ENCODE measurements at regions not wholly inside any gene's neighbourhood (a gene's known extent, or its start where the extent isn't known, plus 50 kb on each side); places are given as distances from the start of the nearest gene placed in this dataset.

DNA sequence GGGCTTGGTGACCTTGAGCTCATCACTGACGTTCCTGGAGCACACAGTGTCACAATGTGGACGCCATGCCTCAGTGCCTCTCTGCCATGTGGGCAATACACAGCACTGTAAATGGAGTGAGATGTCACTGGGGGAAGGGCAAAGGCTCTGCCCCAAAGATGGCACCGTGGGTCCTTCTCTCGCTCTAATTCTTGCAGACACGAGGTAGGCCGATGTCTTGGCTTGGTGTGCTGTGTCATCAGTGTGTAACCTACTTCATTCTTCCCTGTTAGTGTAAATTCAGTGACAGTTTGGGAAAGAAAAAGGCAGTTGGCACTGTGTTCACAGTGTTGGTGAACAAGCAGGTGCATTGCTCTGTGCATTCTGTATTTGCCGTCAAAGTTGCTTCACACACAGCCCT lies 309.3 kb upstream of the MYT1L start:
- H3K4me3 ChIP-seq (ENCODE audit: low read depth, low read length), result no peak overlapping the region

DNA sequence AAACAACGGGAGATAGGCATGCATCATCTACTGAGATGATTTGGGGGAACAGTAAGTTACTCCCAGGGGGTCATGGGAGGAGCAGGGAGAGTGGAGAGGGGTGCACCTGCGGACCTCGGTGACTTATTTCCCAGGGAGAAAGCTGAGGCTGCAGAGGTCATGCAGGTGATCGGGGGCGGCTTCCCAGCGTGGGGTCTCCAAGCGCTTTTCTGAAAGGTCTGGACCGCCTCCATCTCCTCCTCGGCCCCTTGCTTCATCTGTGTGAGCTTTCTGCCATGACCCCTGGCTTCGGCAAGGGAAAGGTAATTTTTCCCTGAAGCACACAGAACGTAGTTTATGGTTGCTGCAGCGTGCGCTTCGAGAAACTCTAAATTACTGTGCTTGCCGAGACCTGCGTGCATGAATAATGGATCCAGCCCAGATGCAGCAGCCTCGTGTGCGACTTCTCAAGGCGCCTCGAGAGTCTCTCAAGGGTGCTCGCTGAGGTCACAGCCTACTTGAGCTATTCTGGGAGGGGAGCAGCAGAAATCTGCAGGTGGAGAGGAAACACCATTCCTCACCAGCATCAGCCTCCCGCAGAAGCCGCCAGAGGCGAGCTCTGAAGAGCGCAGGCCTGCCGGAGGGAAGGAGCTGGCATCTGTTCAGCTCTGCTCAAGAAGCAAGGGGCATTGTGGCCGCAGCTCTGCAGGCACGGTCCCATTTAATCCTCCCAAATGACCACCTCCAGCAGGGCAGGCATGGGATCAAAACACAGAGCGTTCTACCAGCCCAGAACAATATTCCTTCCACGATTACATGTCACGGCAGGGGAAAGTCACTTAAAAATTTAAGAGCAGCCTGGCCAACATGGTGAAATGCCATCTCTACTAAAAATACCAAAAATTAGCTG lies 308.4 kb upstream of the MYT1L start:
- H3K4me3 ChIP-seq (ENCODE audit: low read depth, low read length), result no peak overlapping the region

DNA sequence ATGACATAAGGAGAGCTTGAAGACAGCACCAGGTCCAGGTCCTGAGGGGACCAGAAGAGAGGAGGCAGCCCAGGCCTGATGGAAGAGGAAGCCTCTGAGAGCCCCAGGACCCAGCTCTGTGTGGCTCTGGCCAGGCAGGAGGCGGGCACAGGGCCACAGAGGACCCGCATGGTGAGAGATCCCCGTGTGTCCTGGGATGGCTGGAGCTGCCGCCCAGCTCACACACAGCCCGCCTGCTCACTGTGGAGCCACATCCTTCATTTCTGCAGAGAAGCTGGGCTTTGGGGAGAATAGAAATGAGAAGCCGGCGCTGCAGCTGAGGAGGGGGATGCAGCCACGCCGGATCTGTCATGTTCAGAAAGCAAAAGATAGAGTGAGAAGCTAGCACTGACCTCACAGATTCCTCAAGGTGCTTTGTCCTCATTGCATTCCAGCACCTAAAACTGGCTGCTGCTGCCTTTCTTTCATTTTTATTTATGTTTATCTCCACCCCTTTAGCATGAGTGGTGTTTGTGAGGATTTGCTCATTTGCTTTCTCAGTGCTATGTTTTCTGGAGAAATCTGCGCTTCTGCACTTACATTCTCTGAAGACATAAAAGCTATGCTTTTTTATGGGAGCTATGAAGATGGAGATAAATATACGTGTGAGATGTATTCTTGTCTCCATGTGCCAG lies 307.6 kb upstream of the MYT1L start:
- H3K4me3 ChIP-seq (ENCODE audit: low read depth, low read length), result no peak overlapping the region

DNA sequence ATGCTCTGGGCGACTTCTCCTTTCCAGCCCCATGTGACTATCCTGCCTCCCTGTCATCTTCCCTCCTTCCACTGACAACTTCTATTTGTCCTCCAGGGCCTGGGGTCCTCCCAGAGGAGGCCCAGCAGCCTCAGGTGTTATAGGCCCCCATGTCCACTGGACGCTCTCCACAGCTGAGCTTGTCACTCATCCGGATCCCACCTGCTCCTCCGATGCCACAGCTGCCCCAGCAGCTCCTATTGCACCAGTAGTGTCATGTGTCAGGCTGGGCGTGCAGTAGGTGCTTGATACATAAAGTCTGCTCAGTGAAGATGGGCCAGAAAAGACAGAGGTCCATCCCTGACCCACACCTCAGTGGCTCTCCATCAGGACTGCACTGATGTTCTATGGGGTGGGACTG lies 305.7 kb upstream of the MYT1L start:
- no peak overlapping the region for H3K4me3 ChIP-seq (ENCODE audit: low read depth, low read length)

DNA sequence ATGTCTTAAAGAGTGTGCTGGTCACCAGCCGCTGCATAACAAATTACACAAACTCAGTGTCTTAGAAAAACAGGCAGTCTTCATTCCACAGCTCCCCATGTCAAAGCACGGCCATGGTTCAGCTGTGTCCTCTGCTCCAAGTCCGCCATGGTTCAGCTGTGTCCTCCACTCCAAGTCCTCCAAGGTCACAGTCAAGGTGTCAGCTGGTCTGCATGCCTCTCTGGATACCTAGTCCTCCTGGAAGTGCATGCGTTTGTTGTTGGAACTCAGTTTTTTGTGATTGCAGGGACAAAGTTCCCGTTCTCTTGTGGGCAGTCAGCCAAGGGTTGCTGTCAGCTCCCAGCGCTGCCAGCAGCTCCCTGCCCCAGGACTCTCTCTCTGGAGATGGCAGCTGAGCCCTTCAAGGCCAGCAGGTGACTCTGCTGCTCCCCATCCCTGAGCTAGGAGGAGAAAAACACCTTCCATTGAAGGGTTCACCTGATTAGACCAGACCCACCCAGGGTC lies 304.0 kb upstream of the MYT1L start:
- H3K4me3 ChIP-seq (ENCODE audit: low read depth, low read length), result no peak overlapping the region

DNA sequence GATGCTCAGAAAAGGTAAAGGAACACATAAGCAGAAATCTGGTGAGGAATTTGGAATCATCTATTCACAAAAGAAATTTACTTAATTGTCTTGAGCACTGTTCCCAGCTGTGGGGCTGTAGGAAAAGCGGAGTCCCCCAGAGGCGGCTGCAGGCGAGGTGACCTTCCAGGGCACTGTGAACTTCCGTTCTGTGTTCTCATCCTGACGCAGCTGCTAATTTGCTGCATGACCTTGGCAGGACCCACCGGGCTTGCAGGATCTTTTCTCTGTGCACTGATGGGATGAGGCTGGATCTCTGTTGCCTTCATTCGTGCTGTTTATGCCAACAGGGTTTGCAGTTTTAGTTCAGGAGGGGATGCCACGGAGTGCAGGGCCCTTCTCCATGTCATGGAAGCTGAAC lies 301.9 kb upstream of the MYT1L start:
- no peak overlapping the region for H3K4me3 ChIP-seq (ENCODE audit: low read depth, low read length)

DNA sequence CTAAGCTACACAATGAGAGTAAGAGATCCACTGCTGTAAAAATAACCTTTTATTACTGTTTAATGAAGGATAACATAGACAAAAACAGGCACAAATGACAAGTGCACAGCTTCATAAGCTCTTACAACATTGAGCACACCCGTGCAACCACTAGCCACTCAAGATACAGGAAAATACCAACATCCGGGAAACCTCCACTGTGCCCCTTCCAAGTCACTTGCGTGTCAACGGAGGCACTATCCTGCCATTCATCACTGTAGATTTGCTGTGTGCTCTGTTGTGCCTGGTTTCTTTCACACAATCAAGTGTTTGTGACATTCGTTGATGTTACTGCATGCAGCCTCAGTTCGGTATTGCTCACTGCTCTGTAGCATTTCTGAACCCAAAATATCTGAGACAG lies 292.9 kb upstream of the MYT1L start:
- no peak overlapping the region for H3K4me3 ChIP-seq (ENCODE audit: low read depth, low read length)

DNA sequence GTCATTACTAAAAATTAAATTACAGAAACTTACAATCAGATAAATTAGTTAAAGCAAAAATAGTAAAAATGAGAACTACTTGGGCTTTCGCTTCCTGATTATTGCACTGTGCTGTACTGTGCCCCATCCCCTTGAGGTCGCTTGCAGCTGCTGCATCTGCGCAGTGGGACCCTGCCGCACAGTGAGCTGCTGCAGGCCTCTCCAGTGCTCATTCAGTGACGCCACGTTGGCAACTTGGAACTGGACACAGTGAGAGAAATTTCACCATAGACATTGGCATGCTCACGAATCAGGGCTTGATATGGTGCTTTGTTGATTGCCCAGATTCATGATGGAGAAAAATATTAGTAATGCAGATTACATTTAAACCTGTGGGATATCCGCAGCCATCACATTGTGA lies 290.8 kb upstream of the MYT1L start:
- no peak overlapping the region for H3K4me3 ChIP-seq (ENCODE audit: low read depth, low read length)

DNA sequence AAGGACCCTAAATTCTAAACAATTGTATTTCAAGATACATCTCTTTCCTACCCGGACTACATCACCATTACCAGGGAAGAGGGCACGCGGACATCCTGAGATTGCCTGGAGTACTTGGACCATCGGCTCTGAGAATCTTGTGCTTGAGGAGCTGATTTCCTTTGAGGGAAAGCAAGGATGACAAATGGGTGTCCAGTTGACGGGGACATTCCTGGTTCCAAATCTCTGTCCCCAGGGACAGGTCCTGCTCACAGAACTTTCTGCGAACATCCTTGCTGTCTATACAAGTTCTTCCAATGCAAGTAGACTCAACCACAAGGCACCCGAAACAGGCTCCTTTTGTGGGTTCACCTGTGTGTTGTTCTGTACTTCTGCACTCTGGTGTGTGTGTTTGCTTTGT lies 289.5 kb upstream of the MYT1L start:
- no peak overlapping the region for H3K4me3 ChIP-seq (ENCODE audit: low read depth, low read length)

DNA sequence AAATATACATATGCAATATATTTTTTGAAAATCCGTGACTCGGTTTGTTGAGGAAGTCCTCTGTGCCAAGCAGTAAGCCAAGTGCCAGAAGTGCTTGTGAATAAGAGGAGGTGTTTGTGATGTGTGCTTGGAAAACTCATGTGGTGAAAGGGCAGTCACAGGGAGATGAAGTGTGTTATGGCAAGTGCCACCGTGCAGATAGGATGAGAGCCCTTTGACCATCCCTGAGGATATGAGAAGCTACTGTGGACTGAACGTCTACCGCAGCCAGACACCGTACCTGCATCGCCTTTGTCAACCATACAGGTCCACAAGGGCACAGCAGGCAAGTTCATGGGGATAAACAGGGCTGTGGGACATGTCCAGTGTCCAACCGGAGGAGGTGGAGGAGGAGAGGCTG lies 288.9 kb upstream of the MYT1L start:
- H3K4me3 ChIP-seq (ENCODE audit: low read depth, low read length), result no peak overlapping the region

DNA sequence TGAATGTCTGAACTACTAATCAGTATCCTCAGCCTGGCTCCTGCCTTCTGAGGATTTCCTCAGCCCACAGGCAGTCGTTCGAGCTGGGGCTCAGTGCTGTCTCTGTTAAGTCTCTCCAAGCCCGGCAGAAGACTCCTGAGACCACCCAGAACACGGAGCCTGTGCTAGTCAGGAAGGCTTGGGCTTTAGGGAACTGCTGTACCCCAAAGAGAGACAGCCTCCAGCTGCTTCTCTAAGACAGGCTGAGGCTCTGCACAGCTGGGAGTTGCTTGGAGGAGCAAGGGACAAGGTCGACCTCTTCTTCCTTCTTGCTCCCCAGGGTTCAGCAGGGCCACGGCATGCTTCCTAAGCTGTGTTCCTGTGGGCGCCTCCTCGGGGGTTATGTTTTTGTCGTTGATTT lies 283.4 kb upstream of the MYT1L start:
- no peak overlapping the region for H3K4me3 ChIP-seq (ENCODE audit: low read depth, low read length)

DNA sequence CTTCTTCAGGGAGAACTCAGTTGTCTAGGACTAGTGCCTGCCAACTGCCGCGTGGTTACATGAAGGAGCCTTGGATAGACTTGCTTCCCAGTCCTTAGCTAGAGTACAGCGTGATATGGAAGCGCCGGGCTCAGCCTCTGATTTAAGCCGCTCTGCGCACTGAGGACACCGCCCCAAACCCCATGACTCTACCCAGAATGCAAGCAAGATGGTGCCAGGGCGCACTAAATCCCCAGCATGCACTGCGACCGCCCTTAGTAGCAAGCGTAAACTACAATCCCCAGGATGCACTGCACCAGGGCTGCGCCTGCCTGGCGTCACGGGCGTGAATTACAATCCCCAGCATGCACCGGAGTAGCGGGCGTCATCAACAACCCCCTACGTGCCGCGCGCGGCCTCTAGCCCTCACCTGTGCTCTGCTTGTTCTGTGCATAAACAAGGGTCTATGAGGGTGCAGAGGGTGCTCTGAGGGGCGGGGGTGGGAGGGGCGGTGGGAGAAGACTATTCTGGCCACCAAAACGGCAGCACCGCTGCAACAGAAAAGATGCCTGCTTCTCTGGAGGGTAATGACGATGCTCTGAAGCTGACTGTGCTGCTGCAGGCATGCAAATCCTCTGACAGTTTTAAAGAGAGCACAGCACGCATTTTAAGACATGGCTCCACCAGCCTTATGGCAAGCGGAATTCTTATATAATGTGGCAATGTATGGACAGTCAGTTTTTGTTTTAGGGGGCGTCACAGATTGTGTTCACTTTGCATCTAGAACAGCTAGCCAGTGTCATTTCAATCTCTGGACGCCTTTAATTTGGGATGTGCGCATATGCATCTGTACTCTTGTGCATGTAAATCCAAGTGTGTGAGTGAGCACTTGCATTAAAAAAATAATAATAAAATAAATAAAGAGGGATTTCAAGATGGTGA lies 282.5 kb upstream of the MYT1L start:
- peak overlapping the region; percentile 24 for H3K4me3 ChIP-seq (ENCODE audit: low read depth, low read length)

DNA sequence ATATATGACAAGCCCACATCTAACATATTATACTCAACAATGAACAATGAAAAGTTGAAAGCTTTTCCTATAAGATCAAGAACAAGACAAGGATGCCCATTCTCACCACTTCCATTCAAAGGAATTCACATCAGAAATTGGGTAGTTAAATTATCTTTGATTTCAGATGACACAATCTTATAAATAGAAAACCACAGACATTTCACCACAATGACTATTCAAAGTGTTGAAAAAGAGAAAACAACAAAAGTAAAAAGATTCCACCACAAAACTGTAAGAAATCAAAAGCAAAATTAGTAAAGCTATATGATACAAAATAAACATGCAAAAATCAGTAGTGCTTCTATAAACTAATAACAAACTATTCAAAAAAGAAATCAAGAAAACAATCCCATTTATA lies 279.7 kb upstream of the MYT1L start:
- H3K4me3 ChIP-seq (ENCODE audit: low read depth, low read length), result no peak overlapping the region

DNA sequence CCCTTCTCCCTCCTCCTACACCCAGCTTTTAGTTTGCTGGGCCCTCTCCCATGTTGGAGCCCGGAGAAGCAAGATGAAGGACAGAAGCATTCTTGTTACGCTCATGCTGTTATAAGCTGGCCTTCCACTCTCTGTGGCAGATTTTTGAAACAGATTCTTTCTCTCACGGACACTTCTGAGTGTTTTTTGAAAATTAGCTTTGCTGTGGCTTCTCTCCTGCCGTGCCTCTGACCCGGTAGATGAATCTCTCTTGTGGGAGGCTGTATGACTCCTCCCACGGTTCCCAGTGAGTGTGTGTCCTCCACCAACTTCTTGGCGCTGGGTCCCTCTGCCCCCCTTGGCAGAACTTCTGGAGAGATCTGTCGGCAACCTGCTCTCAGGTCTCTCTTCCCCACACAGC lies 269.3 kb upstream of the MYT1L start:
- H3K4me3 ChIP-seq (ENCODE audit: low read depth, low read length), result no peak overlapping the region

DNA sequence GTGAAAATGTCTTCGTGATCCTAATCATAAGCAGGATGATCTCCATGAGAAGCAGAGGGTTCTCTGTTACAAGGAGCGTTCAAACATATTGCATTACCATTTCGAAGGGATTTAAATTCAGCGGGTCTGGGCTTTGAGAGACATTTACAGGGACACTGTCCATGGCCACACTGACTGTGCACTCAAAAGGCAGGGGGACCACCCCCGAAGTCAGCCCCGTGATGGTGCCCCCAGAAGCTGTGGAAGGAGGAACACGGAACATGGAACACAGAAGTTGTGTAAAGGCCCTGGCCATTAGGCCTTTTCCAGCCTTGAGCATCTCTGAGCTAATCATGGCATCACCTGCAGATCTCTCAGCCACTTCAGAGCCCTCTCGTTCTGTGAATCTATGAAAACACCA lies 268.4 kb upstream of the MYT1L start:
- no peak overlapping the region for H3K4me3 ChIP-seq (ENCODE audit: low read depth, low read length)

DNA sequence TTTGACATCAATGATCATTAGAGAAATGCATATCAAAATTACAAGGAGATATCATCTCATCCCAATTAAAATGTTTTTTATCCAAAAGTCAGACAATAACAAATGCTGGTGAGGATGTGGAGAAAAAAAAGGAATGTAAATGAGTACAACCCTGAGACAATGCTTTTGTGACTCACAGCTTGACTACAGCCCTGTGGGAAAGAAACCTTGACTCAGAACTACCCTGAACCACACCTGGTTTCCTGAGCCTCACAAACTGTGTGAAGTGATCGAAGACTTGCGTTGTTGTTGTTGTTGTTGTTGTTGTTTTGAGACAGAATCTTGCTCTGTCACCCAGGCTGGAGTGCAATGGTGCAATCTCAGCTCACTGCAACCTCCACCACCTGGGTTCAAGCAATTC lies 266.6 kb upstream of the MYT1L start:
- no peak overlapping the region for H3K4me3 ChIP-seq (ENCODE audit: low read depth, low read length)

DNA sequence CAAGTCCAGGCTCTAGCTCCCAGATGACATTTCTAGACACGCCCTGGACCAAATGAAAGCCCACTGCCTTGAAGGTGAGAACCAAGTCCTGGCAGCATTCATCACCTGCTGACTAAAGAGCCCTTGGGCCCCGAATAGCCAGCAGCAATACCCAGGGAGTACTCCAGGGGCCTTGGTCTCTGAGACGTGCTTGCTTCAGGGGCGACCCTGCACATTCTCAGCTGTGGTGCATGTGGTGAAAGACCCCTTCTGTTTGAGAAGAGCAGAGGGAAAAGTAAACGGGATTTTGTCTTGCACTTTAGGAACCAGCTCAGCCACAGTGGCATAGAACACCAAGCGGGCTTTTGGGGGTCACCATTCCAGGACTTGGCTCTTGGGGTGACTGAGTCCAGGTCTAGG lies 260.5 kb upstream of the MYT1L start:
- no peak overlapping the region for H3K4me3 ChIP-seq (ENCODE audit: low read depth, low read length)

DNA sequence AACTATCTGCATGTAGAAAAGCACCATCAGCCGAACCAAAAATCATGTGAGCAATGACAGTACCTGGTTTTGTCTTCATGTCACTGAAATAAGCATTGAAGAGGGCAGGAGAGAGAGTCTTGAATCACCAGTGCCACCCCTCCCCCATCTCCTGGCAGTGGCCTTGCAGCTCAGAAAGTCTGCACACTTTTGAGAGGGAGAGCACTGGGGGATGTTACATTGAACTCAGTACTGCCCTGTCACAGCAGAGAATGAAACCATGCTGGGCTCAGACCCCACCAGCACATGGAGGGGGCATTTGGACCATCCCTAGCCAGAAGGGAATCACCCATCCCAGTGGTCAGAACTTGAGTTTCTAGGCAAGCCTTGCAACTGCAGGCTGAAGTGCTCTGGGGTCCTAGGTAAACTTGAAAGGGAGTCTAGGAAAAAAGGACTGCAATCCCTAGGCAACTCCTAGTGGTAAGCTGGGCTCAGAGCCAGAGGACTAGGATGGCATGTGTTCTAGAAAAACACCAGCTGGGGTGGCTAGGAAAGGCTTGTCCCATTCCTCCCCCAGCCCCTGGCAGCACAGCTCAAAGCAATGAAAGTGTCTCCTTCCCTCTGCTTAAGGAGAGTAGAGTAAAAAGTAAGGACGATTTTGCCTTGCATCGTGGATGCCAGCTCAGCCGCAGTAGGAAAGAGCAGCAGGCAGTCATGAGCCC lies 259.9 kb upstream of the MYT1L start:
- H3K4me3 ChIP-seq (ENCODE audit: low read depth, low read length), result no peak overlapping the region

DNA sequence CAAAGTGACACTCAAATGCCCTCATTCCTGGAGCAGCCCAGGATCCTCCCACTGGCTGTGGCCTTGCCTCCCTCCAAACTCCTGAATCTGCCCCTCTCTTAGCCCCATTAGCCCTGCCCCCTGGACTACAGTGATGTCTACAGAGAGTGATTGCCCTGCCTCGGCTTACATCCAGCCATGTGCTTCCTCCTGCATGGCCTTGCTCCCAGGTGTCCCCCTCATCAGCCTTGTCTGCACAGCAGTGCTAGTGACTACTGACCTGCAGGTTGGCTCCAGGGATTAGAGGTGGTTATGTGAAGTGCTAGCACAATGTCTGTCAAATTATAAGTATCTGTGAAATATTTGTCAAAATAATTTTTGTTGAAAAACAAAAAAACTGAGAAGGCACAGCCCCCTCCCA lies 259.1 kb upstream of the MYT1L start:
- no peak overlapping the region for H3K4me3 ChIP-seq (ENCODE audit: low read depth, low read length)

DNA sequence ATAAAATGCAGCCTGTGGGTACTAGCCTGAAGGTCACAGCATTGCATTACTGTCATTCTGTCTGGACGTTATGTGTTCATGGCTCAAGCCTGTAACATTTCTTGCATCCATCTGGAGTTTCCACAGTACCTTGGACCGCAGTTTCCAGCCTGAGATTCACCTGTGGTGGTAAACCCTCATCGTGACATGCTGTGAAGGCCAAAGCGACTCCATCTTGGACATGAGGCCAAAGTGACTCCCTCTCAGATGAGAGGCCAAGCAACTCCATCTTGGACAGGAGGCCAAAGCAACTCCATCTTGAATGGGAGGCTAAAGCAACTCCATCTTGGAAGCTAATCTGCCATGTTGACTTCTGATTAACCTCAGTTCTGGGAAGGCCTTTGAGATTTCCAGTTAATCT lies 257.7 kb upstream of the MYT1L start:
- no peak overlapping the region for H3K4me3 ChIP-seq (ENCODE audit: low read depth, low read length)

DNA sequence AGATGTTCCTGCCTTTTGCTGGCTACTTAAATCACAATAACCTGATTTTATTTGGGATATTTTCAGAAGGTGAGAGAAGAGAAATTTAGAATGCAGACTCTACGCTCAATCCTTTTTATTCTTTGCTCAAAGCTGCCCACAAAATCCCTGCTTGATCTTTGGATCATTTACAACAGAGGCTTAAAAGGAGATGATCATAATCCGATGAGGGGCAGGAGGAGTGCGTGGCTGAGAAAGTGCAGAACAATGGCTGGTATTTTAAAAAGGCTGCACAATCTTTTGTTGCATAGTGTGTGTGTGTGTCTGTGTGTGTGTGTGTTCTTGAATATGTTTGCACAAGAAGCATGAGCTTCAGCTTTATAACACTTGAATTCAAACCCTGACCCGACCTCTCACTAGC lies 256.3 kb upstream of the MYT1L start:
- H3K4me3 ChIP-seq (ENCODE audit: low read depth, low read length), result no peak overlapping the region

Data from iPS-11a (cell line).